Lung microvascular endothelial cell (primary cell): ENCODE measurements at regions not wholly inside any gene's neighbourhood (a gene's known extent, or its start where the extent isn't known, plus 50 kb on each side); places are given as distances from the start of the nearest gene placed in this dataset.
A peak's percentile ranks its signal among the peaks of the same experiment; 100 is the strongest.

Source experiments
- DNase-seq, 2 donors: peaks; one replicate each; pipeline versions ENCODE4 v3.0.0 to v3.0.0-alpha.2; 2010; ENCODE audit warnings: low read depth in 2 of 2

DNA sequence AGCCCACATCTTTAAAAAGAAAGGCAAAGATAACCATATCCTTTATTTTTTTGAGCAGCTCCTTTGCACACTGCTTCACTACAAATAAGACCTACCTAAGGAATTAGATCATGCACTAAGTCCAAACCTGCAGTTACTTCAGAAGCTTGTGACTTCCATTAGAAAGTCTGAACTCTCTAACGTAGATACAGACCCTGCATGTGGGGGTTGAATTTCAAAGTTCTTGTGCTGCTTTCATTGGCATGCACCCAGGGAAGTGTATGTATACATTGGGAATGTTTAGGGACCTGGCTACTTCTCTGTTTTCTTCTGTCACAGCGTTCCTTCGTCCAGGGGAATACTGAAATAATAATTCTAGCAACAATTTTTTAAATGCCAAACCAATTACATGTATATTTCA is 185.2 kb upstream of the IL12A start:
- DNase-seq = no peak

GRCh38 chr3:159804726-159805410 is 183.8 kb upstream of the IL12A start:
- DNase-seq = peak; percentile 85 to 93

GRCh38 chr3:159805411-159805772 is 183.2 kb upstream of the IL12A start:
- no peak for DNase-seq

DNA sequence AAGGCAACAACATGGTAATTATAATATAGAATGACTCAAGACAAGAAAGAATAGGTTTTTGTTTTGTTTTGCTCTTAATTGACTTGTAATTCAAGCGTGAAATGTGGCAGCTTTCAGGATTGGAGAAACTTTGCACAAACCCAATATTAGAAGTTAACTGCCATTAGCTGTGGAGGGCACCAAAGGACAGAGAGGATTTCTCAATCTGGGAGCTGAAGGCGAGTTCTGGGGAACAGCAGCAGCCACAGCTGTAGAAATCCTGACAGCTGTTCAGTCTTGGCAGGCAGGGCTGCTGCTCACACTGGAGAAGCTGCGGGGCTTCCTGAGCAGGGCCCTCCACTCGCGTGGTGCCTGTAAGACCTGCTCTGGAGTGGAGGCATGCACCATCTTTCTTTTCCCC is 182.2 kb upstream of the IL12A start:
- no peak for DNase-seq

DNA sequence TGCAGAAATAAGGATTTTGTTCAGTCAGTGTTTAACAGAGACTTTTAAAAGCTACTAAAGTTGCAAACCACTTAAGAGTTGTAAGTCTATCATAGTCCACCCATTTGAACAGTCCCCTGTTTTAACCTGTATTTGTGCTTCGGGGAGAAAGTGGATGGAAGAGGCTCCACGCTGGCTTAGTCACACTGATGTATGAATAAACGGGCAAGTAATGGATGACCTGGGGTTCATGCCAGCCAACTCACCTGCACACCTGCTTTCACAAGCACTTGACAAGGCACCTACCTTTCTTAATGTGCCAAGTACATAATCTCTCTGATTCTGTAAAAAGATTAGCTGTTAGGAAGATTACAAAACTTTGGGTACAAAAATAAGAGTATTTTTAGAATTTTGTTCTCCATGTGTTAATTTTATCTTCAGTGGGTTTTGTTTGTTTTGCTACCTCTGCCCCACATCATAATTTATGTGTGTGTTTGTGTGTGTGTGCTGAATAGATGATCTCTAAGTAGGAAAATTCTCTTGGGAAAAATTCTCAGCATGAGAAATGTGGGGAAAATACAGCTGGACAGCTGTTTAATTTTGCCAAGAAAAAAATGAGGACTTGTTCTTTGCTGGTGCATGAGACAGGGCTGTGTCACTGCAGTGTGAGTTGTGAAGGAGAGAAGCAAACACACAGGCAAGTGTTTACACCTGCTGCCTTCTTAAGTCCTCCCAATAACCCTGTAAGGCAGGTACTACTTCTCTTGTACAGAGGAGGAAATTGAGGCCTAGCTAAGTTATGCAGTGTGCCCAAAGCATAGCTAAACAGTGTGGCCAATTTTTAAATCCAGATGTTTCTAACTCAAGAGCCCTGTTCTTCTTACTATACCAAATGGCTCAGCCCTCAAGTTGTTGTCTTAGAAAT is 181.2 kb upstream of the IL12A start:
- DNase-seq = no peak

DNA sequence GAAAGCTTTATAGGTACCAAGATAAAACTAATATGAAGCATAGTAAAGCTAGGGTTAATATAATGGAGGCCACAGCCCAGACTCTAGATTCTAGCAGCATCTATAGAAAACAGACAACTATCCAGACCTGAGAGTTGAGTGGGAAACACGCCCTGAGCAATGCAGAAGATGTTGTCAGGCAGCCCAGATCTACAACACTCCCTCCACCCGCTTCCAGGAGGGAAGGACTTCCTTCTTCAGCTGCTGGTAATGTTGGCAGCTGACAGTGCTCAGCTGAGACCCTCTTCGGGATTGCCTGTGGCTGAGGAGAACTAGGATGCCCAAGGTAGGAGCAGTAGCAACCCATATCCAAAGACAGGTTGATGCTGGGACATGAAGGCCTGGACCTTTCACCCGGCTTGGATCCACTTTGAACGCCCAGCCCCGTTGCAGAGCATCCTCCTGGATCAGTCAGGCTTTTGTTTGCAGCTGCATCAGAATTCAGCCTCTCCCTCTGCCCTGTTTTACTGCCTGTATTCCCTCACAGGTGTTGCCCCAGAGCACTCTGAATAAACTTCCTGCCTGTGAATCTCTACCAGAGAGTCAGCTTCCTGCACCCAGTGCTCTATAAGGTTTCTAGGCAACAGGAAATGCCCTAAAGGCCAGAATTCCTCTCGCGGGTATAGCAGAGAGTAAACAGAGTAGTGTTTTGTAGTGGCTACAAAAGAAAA is 174.7 kb upstream of the IL12A start:
- DNase-seq = peak; percentile 52 to 70

DNA sequence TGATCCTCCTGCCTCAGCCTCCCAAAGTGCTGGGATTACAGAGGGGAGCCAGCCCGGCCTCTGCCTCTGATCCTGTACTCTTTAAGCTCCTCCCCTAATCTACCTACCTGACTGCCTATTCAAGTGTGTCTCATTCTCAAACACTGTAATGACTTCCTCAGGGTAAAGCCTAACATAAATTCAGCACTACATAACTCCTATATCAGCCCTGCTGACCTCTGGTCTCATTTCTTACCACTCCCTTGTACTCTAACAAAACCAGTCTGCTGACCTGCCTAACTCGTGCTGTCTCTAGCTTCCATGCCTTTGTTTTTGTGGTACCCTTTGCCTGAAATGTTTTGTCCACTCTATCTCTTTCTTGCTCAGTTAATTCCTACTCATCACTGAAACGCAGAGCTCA is 172.1 kb upstream of the IL12A start:
- no peak for DNase-seq

GRCh38 chr3:159817126-159817525 is 171.5 kb upstream of the IL12A start:
- DNase-seq = no peak

GRCh38 chr3:159817571-159817970 is 171.1 kb upstream of the IL12A start:
- no peak for DNase-seq

GRCh38 chr3:159818399-159818798 is 170.2 kb upstream of the IL12A start:
- DNase-seq = no peak

DNA sequence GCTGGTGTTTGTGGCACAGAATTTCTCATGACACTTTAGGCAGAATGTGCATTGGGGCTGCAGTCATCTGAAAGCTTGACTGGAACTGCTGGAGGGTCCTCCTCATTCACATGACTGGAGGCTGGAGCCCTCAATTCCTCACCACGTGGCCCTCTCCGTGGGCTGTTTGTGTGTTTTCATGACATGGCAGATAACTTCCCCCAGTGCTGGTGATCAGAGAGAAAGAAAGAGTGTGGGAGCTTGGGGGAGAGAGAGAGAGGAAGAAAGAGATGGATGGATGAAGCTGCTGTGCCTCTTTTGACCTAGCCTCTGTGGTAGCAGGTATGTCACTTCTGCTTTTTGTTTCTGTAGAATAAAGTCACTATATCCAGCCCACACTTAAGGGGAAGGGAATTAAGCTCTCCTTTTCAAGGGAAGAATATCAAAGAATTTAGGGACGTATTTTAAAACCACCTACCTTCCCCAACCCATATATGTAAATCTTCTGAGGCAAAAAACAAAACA is 169.6 kb upstream of the IL12A start:
- no peak for DNase-seq

DNA sequence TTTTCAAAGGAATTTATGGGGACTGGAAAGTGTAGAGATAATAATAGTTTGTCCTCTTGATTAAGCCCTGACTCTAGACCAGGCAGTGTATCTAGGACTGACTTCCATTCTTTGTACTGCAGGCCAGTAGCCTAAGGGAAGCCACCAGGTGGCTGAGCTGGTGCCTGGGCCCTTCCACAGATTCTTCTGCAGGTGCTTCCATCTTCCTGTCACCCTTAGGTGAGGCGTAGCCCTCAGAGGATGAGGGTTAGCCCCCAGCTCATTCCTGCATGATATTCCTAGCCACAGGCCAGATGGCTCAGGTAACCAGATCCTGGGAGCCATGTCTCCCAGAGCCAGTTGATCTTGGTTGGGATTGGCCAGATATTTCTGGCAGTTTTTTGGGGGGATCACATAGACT is 169.0 kb upstream of the IL12A start:
- DNase-seq = no peak

GRCh38 chr3:159821110-159821509 is 167.5 kb upstream of the IL12A start:
- DNase-seq = no peak

GRCh38 chr3:159821736-159822135 is 166.9 kb upstream of the IL12A start:
- DNase-seq = no peak

DNA sequence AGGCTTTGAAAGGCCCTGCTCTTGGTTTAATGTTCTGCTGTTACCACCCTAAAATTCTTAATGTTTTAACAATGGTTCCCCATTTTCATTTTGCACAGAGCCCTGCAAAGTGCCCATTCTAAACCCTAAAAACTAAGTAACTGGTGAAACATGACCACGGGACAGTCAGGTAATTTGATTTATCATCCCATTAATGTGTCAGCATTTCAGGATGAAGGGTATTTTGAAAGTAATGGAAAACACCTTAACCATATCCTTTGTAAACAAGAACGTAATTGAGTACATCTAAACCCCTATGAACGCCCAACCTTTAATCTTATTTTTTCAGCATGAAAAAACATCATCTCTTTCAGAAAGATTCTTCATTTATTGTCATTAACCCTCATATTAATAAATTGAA is 164.9 kb upstream of the IL12A start:
- no peak for DNase-seq

GRCh38 chr3:159824333-159824732 is 164.3 kb upstream of the IL12A start:
- peak; percentile 32 to 88 for DNase-seq

DNA sequence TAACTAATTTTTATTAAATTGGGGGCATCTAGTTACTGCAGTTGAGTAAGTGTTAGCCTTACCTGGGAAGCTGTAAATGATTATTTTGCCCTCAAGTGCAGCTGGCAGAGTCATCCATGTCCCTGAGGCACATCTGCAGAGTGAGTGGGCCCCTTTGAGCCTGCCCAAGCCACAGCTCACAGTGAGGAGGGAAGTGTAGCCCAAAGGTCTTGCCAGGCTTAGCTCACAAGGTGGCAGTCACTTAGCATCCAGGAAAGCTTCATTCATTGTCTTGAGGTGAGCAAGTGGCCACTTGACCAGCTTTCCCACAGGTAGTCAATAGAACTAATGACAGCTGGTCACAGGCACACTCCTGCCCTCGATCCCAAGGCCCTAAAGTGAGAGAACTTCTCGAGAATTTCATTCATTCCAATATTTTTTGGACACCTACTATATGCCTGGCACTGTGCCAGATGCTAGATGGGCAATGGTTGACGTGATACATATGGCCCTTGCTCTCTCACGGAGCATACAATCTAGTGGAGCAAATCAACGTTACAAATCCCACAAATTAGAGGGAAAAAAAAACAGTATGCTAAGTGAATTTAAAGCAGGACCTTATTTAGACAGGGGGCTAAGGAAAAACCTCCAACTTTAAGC is 163.3 kb upstream of the IL12A start:
- DNase-seq = no peak

GRCh38 chr3:159828542-159828943 is 160.1 kb upstream of the IL12A start:
- peak; percentile 77 to 81 for DNase-seq

- no peak for DNase-seq
Observed at GRCh38 chr3:159829056-159829455, 159.6 kb upstream of the IL12A start.

- DNase-seq = peak; percentile 71 to 85
Observed at GRCh38 chr3:159829539-159830227, 159.0 kb upstream of the IL12A start.

DNA sequence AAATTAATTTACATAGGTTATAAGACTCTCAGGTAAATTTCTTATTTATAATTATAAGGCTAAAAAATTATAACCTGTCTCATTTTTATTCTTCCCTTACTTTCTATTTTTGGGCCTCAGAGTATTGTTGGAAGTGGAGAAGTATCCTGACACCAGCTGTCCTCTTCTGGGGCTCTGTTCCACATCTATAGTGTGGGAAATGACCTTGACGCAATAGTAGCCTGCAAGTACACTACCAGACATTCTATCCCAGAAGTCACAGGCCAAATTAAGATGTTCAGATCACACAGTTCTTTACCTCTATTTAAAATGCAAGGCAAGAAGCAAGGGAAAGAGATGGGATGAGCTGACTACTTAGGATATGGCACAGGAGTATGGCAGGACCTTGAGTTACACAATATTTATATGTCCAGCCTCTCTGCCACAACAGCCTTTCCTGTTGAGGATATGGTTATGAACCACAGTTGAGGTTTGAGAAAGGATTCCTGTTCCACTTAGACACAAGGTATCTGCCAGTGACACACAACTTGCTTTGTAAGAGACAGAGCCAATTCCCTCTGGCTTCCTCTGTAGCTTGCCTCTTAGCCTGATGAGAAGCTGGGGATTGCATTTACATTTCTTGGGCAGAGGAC is 158.0 kb upstream of the IL12A start:
- peak in 1 of 2 donors; percentile 37 for DNase-seq
